Nephron (organoid): ENCODE measurements at regions not wholly inside any gene's neighbourhood (a gene's known extent, or its start where the extent isn't known, plus 50 kb on each side); places are given as distances from the start of the nearest gene placed in this dataset.

Experiments used
- H3K27ac Mint-ChIP-seq, 3 experiments: 2 replicates each; pipeline ENCODE4 v1.8.0; 2020; ENCODE audit warnings: mixed read lengths in 3 of 3, mild to moderate bottlenecking in 2 of 3, moderate library complexity in 1 of 3
- H3K27me3 Mint-ChIP-seq: 2 replicates; pipeline ENCODE4 v1.8.0; 2021; ENCODE audit warnings: low read depth, mild to moderate bottlenecking, moderate library complexity, mixed read lengths
- H3K36me3 Mint-ChIP-seq: 2 replicates; pipeline ENCODE4 v1.8.0; 2020; ENCODE audit warnings: low read depth, mixed read lengths
- H3K4me1 Mint-ChIP-seq: 2 replicates; pipeline ENCODE4 v1.8.0; 2020; ENCODE audit warnings: mixed read lengths
- H3K4me3 Mint-ChIP-seq, 3 experiments: 2 replicates each; pipeline ENCODE4 v1.8.0; 2020; ENCODE audit warnings: mild to moderate bottlenecking in 3 of 3, mixed read lengths in 3 of 3, moderate library complexity in 2 of 3
- H3K9me3 Mint-ChIP-seq: 2 replicates; pipeline ENCODE4 v1.8.0; 2020; ENCODE audit warnings: mixed read lengths
- TF ChIP-seq, protein P1 (sequence below), 3 experiments: fragments of 200-600 bp; sonication (generic); IDR thresholded peaks; one replicate each; pipeline ENCODE4 v1.5.0; 2021; ENCODE audit warnings: antibody characterized with exemption in 3 of 3; ENCODE audit not compliant: unreplicated experiment in 3 of 3

DNA sequence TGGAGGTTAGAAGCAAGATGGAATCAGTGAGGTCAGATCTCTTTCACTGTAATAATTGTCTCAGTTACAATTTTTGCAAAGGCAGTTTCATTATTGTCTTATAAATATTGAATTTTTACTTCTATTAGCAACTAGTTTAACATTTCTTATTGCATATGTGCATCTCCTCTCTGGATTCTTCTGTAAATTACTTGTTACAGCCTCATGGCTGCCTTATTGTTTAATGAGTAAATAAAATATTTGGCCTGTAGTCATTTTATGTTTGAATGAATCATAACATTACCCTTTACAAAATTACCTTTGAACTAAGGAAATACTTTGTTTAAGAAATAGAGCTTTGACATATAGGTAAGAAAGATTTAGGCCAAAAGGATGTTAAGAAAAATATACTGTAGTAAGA lies 212.4 kb downstream of the SLITRK6 start:
- H3K36me3 Mint-ChIP-seq: no peaks in the 10 kb centered on the region
- H3K9me3 Mint-ChIP-seq: peaks cover 2% of the 10 kb centered on the region
- H3K27me3 Mint-ChIP-seq: no peaks in the 10 kb centered on the region
- H3K4me1 Mint-ChIP-seq: no peaks in the 10 kb centered on the region
- peak overlapping the region in 1 of 3 experiments; percentile 58 for H3K27ac Mint-ChIP-seq
- no peak overlapping the region for H3K4me3 Mint-ChIP-seq
- TF ChIP-seq, protein P1, sequence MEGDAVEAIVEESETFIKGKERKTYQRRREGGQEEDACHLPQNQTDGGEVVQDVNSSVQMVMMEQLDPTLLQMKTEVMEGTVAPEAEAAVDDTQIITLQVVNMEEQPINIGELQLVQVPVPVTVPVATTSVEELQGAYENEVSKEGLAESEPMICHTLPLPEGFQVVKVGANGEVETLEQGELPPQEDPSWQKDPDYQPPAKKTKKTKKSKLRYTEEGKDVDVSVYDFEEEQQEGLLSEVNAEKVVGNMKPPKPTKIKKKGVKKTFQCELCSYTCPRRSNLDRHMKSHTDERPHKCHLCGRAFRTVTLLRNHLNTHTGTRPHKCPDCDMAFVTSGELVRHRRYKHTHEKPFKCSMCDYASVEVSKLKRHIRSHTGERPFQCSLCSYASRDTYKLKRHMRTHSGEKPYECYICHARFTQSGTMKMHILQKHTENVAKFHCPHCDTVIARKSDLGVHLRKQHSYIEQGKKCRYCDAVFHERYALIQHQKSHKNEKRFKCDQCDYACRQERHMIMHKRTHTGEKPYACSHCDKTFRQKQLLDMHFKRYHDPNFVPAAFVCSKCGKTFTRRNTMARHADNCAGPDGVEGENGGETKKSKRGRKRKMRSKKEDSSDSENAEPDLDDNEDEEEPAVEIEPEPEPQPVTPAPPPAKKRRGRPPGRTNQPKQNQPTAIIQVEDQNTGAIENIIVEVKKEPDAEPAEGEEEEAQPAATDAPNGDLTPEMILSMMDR (IDR thresholded peaks at IDR 0.05; ENCODE audit: unreplicated experiment in 3 of 3): no peak

DNA sequence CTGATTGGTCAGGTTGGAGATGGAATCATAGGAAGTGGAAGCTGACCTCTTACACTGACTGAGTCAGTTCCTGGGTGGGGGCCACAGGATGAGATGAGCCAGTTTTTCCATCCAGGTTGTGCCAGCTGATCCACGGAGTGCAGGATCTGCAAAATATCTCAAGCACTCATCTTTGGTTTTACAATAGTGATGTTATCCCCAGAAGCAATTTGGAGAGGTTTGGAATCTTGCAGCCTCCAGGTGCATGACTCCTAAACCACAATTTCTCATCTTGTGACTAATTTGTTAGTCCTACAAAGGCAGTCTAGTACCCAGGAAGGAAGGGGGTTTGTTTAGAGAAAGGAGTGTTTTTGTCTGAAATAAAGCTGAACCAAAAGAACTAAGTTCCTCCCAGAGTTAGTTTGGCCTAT lies 212.8 kb downstream of the SLITRK6 start:
- Mint-ChIP-seq H3K4me3 (no peak overlapping the region), H3K27me3 (no peaks in the 10 kb centered on the region), H3K36me3 (no peaks in the 10 kb centered on the region), H3K9me3 (peaks cover 2% of the 10 kb centered on the region), H3K4me1 (no peaks in the 10 kb centered on the region), H3K27ac (peak overlapping the region in 1 of 3 experiments; percentile 58)
- TF ChIP-seq, protein P1 (IDR thresholded peaks at IDR 0.05; ENCODE audit: unreplicated experiment in 3 of 3): no peak

GRCh38 chr13:85582890-85583289 lies 216.3 kb downstream of the SLITRK6 start:
- no peaks in the 10 kb centered on the region for H3K4me1 Mint-ChIP-seq
- no peak overlapping the region for H3K4me3 Mint-ChIP-seq
- H3K27me3 Mint-ChIP-seq: no peaks in the 10 kb centered on the region
- H3K9me3 Mint-ChIP-seq: peaks cover 2% of the 10 kb centered on the region
- no peaks in the 10 kb centered on the region for H3K36me3 Mint-ChIP-seq
- H3K27ac Mint-ChIP-seq: no peak overlapping the region
- TF ChIP-seq, protein P1 (IDR thresholded peaks at IDR 0.05; ENCODE audit: unreplicated experiment in 3 of 3): no peak

GRCh38 chr13:85575110-85575509 lies 224.1 kb downstream of the SLITRK6 start:
- H3K27ac Mint-ChIP-seq: no peak overlapping the region
- no peaks in the 10 kb centered on the region for H3K4me1 Mint-ChIP-seq
- TF ChIP-seq, protein P1 (IDR thresholded peaks at IDR 0.05; ENCODE audit: unreplicated experiment in 3 of 3): no peak
- H3K36me3 Mint-ChIP-seq: no peaks in the 10 kb centered on the region
- peaks cover 4% of the 10 kb centered on the region for H3K9me3 Mint-ChIP-seq
- no peak overlapping the region for H3K4me3 Mint-ChIP-seq
- no peaks in the 10 kb centered on the region for H3K27me3 Mint-ChIP-seq

DNA sequence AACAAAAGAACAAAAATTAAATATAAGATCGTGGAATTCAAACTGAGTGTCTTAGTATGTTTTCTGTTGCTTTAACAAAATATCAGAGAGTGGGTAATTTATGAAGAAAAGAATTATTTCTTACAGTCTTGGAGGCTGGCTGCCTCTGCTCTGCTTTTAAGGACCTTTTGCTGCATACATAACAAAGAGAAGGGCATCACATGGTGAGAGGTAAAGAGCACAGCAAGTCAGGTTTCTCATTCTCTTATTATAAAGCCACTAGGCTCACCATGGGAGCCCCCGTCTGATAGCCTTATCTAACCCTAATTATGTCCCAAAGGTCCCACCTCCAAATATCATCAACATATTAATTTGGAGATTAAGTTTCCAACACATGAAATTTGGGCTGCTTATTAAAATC lies 231.3 kb downstream of the SLITRK6 start:
- Mint-ChIP-seq H3K4me1 (no peaks in the 10 kb centered on the region), H3K27me3 (no peaks in the 10 kb centered on the region), H3K27ac (no peak overlapping the region), H3K4me3 (no peak overlapping the region), H3K9me3 (peaks cover 5% of the 10 kb centered on the region), H3K36me3 (no peaks in the 10 kb centered on the region)
- TF ChIP-seq, protein P1 (IDR thresholded peaks at IDR 0.05; ENCODE audit: unreplicated experiment in 3 of 3): no peak

GRCh38 chr13:85565652-85566051 lies 233.6 kb downstream of the SLITRK6 start:
- TF ChIP-seq, protein P1 (IDR thresholded peaks at IDR 0.05; ENCODE audit: unreplicated experiment in 3 of 3): no peak
- Mint-ChIP-seq H3K9me3 (peaks cover 3% of the 10 kb centered on the region), H3K4me3 (no peak overlapping the region), H3K27me3 (no peaks in the 10 kb centered on the region), H3K4me1 (peaks cover 6% of the 10 kb centered on the region), H3K27ac (no peak overlapping the region), H3K36me3 (no peaks in the 10 kb centered on the region)
